ENCODE measurements at regions not wholly inside any gene's neighbourhood (a gene's known extent, or its start where the extent isn't known, plus 50 kb on each side); places are given as distances from the start of the nearest gene placed in this dataset.

DNA sequence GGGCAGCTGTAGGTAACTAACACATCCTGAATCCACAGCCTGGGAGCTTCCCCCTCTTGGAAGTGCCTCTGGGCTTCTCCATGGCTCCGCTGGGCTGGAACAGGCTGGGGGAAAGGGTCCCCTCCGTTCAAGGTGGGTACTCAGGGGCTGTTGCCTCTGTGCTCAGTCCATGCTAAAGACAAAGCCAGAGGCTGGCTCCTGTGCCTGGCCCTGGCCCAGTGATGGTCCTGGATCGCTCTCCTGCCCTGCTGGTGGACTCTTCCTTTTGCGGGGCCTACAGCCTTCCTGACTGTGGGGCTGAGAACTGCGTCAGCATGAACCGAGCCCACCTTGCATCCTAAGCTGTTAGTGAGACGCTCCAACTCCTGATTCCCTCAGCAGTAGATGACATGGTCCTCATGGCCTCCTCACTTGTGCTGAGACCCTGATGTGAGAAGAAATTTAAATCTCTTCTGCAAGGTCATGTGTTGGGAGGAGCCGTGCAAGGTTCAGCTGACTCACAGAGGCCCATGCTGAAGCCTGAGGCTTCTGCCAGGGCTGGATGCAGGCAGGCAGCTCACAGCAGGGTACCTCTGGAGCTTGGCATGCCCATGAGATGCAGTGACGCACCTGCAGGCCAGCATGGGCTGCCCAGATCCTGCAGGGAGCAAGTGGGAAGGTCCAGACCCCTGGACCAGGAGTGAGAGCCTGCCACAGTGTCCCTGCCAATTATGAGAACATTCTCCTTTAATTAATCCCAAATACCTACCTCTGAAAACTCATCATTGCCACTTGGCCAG, 1285.5 kb downstream of the TBC1D22A start:
- Histone ChIP-seq H3K4me1 (no peaks in the 10 kb centered on the region), H3K9me3 (no peaks in the 10 kb centered on the region), H3K27ac (no peak overlapping the region), H3K27me3 (peaks cover 0 to 11% (median 0%) of the 10 kb centered on the region in 3 donors), H3K36me3 (no peaks in the 10 kb centered on the region), H3K4me3 (no peak overlapping the region)
- TF ChIP-seq, protein P1, sequence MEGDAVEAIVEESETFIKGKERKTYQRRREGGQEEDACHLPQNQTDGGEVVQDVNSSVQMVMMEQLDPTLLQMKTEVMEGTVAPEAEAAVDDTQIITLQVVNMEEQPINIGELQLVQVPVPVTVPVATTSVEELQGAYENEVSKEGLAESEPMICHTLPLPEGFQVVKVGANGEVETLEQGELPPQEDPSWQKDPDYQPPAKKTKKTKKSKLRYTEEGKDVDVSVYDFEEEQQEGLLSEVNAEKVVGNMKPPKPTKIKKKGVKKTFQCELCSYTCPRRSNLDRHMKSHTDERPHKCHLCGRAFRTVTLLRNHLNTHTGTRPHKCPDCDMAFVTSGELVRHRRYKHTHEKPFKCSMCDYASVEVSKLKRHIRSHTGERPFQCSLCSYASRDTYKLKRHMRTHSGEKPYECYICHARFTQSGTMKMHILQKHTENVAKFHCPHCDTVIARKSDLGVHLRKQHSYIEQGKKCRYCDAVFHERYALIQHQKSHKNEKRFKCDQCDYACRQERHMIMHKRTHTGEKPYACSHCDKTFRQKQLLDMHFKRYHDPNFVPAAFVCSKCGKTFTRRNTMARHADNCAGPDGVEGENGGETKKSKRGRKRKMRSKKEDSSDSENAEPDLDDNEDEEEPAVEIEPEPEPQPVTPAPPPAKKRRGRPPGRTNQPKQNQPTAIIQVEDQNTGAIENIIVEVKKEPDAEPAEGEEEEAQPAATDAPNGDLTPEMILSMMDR (IDR thresholded peaks at IDR 0.05), result no peak
- TF ChIP-seq POLR2A (IDR thresholded peaks at IDR 0.05) (no peak), POLR2AphosphoS5 (IDR thresholded peaks at IDR 0.05) (no peak)
- no peak for DNase-seq
- WGBS, 2 donors, result 89 to 90% methylated on average over 9 of the region's 9 CpGs
- intact Hi-C loops (cut with DNase I), result no loop called here

DNA sequence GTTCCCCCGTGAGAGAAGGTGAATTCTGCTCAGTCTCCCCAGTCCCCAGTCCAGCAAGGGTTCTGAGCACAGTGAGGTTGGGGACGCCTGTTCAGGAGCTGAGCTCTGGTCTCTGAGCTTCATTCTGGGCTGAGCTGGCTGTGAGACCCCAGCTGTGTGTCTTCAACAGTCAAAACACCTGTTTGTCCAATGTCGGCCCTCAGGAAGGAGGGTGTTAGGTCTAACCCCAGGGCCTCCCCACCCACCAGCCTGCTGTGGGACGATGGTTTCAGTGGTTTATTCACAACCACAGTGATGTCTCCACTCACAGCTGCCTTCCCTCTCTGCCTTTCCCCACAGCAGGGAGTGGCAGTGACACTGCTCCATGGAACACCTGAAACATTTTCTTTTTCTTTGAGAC, 1282.9 kb downstream of the TBC1D22A start:
- Histone ChIP-seq H3K27ac (no peak overlapping the region), H3K36me3 (no peaks in the 10 kb centered on the region), H3K27me3 (peaks cover 3 to 15% (median 5%) of the 10 kb centered on the region in 3 donors), H3K4me3 (no peak overlapping the region), H3K4me1 (no peaks in the 10 kb centered on the region), H3K9me3 (no peaks in the 10 kb centered on the region)
- TF ChIP-seq POLR2A (IDR thresholded peaks at IDR 0.05), result no peak
- no peak for TF ChIP-seq POLR2AphosphoS5 (IDR thresholded peaks at IDR 0.05)
- TF ChIP-seq, protein P1 (IDR thresholded peaks at IDR 0.05), result no peak
- TF ChIP-seq EP300 (IDR thresholded peaks at IDR 0.05), result no peak
- 46 to 65% methylated on average over 4 of the region's 4 CpGs for WGBS, 2 donors
- intact Hi-C loops (cut with DNase I), result no loop called here
- DNase-seq, result no peak

DNA sequence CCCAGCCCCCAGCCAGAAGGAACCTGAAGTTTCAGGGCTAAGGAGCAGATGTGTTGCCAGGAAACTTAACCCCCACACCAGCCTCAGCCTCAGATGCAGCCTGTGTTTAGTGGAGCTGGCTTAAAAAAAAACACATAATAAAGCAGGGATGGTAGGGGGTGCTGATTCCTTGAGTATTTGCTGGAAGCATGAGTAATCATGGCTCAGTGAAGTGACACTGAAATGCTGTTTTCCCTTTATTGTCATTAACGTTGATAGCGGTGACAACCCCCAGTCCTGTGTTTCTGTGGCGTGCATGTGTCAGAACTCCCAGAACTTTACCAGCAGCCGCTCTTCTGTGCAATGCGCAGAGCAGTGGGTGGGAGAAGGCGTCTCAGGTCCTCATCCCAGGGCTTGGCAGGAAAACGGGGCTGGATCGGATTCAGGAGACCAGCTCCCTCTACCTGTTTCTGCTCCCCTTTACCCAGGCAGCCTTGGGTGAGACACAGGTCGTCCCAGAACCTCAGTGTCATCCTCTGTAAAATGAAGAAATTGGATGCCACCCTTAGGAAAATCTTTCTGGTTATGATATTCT, 1282.1 kb downstream of the TBC1D22A start:
- no peak for DNase-seq
- H3K4me1 ChIP-seq, result no peaks in the 10 kb centered on the region
- H3K36me3 ChIP-seq, result no peaks in the 10 kb centered on the region
- intact Hi-C loops (cut with DNase I), result no loop called here
- H3K9me3 ChIP-seq, result no peaks in the 10 kb centered on the region
- no peak overlapping the region for H3K4me3 ChIP-seq
- H3K27me3 ChIP-seq, result peaks cover 3 to 15% (median 5%) of the 10 kb centered on the region in 3 donors
- H3K27ac ChIP-seq, result no peak overlapping the region
- WGBS, 2 donors, result 54 to 59% methylated on average over 9 of the region's 9 CpGs
- TF ChIP-seq POLR2AphosphoS5 (IDR thresholded peaks at IDR 0.05) (no peak), EP300 (IDR thresholded peaks at IDR 0.05) (no peak), POLR2A (IDR thresholded peaks at IDR 0.05) (no peak)
- TF ChIP-seq, protein P1 (IDR thresholded peaks at IDR 0.05), result no peak

DNA sequence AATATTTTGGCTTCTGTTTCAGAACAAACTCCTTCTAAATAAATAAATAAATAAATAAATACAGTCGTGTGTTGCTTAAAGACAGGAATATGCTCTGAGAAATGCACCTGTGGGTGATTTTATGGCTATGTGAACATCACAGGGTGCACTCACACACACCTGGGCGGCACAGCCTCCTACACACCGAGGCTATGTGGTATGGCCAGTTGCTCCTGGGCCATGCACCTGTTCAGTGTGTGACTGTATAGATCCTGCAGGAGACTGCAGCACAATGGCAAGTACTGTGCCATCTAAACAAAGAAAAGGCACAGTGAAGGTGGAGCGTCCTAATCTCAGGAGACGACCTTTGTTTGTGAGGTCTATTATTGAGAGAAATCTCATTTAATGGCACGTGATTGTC, 1281.1 kb downstream of the TBC1D22A start:
- H3K4me1 ChIP-seq, result no peaks in the 10 kb centered on the region
- TF ChIP-seq POLR2AphosphoS5 (IDR thresholded peaks at IDR 0.05), result no peak
- TF ChIP-seq, protein P1 (IDR thresholded peaks at IDR 0.05), result no peak
- no peak for TF ChIP-seq POLR2A (IDR thresholded peaks at IDR 0.05)
- TF ChIP-seq EP300 (IDR thresholded peaks at IDR 0.05), result no peak
- intact Hi-C loops (cut with DNase I), result no loop called here
- H3K27ac ChIP-seq, result no peak overlapping the region
- H3K36me3 ChIP-seq, result no peaks in the 10 kb centered on the region
- 65 to 82% methylated on average over 6 of the region's 6 CpGs for WGBS, 2 donors
- no peaks in the 10 kb centered on the region for H3K9me3 ChIP-seq
- H3K4me3 ChIP-seq, result no peak overlapping the region
- H3K27me3 ChIP-seq, result peaks cover 3 to 15% (median 5%) of the 10 kb centered on the region in 3 donors
- DNase-seq, result no peak
